ENCODE measurements at regions not wholly inside any gene's neighbourhood (a gene's known extent, or its start where the extent isn't known, plus 50 kb on each side); places are given as distances from the start of the nearest gene placed in this dataset.
"Not testable (repeated sequence)": the region's sequence is repeated elsewhere in the genome, so short reads cannot be mapped to it uniquely, and the experiment has no call there.

DNA sequence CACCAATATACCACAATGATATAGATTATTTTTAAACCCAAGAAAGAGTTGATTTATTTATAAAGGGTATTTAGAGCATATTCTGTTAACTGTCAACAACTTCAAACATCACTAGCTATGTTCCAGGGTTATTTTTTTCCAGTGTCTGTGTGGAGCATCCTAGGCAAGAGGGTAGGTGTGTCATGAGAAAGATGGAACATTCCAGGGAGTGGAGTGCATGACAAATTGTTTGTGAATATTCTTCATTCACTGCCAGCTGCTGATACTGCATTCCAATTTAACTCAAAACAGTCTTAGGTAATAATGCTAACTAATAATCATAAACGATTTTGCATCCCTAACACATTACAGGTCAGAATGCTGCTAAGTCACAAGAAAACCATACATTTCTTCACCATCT, 148.7 kb upstream of the RASGEF1B start:
- DNase-seq, result no peak

DNA sequence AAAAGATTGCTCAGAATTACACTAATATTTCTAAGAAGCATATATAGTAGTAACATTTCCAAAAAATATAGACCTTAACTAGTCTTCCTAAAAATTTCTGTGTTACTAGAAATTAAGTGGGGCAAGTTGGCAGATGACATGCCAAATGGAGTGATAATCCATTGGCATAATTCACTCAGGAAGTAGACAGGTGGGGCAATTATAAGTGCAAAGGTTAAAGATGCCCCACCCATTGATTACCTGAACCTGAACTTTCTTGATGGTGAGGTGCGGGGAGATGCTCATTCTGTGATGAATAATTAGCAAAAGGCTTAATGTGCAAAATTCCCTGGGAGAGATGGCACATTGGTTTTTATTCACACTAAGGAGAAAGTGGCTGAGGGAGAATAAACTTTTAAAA, 145.8 kb upstream of the RASGEF1B start:
- DNase-seq, result no peak

DNA sequence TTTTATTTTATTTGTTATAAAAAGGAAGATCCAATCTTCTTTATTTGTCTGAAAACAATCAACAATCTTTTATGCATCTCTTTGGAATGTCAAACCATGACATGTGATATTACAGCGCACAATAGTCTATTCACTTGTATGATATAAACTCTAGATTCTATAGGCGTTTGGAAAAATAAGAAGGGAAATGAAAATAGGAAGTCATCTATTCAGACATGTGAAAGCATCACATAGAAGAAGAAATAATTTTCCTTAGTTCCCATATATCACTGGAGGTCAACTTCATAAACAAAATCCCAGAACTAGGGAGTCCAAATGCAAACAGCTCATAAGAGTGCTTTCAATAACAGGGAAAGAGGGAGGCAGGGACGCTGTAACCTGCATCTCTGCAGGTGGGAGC, 139.5 kb upstream of the RASGEF1B start:
- DNase-seq, result no peak

DNA sequence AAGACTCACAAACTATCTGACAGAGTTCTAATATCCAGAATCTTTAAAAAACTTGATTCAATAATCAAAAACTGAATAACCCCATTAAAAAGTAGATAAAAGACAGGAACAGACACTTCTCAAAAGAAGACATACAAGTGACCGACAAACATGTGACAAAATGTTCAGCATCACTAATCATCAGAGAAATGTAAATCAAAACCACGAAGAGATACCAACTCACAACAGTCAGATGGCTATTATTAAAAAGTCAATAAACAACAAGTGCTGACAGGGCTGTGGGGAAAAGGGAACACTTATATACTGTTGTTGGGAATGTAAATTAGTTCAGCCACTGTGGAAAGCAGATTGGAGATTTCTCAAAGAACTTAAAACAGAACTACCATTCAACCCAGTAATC, 138.1 kb upstream of the RASGEF1B start:
- no peak for DNase-seq

DNA sequence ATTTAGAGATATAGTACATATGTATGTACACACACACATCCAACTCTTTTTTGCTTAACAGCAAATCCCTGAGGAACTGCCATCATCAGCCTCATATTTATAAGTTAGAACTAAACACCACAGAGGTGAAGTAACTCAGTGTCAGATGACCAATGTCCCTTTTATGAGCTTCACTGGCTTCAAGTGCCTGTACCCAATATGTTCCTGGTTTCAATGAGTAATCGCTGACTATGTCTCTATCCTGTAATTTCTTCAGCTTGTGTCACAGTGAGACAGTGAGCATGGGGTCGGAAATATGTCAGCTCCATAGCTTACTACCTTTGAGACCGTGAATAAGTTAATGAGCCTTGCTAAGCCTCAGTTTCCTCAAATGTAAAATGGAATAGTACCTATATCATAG, 136.2 kb upstream of the RASGEF1B start:
- no peak for DNase-seq

DNA sequence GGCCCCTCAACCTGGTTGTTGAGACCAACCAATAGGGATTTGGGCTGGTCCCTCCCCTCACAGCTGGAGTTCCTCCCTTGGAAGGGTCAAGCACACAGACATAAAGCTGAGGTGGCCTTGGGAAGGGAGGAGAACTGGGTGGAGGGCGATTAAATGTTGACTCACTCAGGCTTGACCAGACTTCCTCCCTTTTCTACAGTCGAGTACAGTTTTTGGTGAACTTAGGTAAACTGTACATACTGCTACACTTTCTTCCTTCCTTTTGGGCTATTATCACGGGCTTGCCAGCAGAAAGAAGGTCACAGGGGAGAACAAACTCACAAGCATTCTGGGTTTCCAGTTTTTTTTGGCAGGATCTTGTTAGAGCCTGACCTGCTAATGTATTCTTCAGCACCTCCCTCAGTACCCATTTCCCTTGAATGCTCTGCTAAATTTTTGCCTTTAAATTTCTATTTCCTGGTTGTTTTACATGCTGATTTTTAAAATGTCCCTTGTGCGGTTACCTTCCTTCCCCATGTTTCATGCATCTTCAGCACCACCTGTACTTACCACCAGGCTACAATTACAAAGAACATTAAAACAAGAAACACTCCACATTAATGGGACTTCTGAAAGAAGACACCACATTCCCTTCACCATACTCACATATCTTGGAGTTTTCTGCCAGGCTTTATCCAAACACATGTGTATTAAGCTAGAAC, 135.2 kb upstream of the RASGEF1B start:
- no peak for DNase-seq

DNA sequence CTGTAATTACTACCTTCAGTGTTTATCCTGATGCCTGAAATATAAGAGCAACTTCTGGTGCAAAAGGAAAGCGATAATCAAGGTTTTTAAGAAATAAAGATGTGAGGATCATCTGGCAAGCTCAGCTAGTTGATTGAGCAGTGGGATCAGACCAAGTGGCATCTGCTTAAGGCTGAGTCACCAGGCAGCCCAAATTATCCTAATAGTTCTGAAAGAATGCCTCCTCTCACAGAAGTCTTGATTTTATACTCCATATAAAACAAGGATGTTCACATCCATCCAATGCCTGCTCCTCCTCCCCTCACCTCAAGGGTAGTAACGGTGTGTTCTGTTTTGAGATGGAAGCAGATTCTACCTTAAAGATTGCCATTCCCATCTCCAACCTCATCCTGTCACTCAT, 134.5 kb upstream of the RASGEF1B start:
- no peak for DNase-seq

DNA sequence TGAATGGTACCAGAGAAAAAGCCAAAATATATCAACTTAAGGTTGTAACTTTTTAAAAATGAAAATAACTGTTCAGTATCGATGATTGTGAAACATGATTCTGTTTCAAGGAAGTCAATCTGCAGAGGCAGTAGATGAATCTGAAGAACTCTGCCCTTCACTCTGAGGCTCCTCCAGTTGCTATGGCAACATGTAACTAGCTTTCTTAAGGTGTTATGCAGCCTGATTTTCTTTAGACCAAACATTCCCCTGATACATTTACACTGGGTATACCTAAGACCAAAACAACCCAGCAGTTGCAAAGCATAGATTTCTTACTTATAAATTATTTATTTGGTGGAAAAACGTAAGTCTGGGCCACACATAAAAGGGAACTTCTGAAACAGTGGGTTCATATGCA, 133.6 kb upstream of the RASGEF1B start:
- DNase-seq, result no peak

DNA sequence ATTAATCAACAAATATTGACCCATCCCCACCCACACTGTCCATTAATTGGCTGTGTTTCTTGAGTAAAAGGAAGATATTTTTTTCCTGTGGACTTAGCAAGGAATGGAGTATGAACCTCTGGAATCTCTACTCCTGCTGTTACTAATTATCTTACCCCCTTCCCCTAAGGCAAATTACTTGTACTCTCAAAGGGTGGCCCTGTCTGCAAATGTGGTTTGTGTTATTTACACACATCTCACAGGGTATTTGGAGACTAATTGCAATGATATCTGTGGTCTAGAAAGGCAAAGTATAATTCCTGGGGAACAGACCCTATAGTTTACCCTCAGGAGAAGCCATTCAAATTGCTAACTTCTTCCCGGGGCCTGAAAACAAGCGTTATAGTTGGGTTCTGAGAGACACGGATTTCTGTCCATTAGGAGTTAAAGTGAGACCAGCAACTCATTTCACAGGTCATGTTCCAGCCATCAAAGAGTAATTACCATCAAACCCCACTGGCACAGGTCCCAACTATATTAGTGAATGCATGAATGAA, 133.0 kb upstream of the RASGEF1B start:
- DNase-seq, result no peak

DNA sequence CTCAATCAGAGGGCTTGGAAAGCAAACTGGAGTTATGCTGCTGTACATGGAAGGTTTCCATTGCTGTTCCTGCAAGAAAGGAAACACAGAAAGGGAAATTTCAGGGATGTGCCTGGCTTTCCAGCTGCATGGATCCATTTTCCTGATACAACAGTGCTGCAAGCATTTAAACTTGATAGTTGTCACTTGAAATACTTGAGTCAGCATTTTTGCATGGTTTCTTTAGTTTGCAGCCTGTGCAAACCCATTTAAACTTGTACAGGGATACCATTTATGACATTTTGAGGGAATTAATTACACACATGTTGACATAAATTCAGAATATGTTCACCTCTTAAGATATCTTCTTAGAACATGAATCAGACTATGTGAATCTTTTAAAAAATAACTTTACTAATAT, 131.1 kb upstream of the RASGEF1B start:
- no peak for DNase-seq

DNA sequence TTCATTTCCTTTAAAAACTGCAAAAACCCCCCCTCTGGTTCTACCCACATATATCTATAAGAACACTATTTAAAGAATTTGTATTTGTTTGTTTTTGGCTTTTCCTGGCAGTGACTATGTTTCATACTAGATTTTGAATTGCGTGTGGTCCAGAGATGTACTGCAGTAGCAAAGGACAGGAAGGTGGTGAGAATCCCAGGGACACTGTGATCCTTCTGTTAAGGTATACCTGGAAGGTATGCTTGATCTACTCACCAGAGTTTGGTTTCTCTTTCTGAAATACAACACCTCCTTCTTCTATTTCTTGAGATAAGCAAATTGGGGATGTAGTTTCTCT, 129.6 kb upstream of the RASGEF1B start:
- DNase-seq, result no peak

DNA sequence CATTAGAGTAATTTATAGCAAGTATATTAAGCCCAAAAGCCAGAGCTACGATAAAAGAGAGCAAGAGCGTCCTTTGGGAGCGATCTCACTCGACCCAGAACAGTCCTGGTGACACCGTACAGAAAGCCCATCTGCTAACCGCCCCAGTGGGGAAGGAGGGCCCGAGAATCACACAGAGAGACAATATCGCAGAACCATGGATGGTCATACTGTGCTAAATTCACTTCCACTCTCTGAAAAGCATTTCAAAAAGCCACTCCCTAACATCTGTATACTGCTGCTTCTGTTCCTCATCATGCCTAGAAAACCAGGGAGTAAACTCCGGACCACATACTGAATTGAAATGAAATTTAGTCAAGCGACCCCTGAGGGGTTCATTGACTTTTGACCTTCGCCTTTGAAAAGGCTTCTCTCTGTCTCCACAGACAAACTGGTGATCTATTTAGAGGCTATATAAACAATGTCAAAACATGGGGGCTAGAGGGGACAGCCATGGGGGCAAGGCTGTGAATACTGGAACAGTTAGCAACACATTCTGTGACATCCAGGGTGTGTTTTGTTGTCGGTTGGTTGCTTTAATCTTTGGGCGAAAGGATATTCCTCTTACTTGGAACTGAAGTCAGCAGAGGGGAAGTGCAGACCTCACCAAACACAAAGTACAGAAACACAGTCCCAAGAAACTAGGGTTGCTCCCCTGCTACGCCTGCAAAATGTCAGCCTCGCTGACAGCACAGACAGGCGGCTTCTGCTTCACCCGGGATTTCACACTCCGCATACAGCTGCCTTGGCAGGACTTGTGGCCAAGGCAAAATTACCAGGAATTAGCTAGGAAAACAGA, 129.0 kb upstream of the RASGEF1B start:
- no peak for DNase-seq

DNA sequence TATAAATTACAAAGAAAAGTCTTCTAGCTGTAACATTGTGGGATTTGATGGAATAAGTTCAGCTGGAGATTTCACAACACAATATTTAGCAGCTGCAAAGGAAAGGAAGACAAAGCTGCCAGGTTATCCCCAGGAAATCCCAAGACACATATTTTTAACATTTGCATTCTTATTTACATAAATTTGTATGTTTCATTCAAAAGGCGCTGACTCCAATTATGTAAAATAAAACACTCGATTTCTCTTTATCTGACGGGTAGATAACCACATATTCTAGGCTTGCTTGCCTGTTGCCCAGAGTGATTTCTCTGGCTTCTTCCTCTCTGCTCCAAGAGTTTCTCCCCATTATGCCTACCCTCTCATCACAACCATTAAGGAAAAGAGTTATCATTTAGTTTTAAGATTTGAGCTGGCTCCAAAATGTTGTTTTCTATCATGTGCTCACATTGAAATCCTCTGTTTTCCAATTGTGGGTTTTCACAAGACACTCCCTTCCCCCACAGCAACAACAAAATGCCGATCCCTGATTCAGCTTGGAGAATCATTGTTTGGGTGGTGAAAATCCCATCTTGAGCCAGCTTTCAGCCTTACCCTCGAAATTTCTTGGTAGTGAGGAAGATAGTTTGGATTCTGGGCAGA, 128.2 kb upstream of the RASGEF1B start:
- DNase-seq, result no peak

DNA sequence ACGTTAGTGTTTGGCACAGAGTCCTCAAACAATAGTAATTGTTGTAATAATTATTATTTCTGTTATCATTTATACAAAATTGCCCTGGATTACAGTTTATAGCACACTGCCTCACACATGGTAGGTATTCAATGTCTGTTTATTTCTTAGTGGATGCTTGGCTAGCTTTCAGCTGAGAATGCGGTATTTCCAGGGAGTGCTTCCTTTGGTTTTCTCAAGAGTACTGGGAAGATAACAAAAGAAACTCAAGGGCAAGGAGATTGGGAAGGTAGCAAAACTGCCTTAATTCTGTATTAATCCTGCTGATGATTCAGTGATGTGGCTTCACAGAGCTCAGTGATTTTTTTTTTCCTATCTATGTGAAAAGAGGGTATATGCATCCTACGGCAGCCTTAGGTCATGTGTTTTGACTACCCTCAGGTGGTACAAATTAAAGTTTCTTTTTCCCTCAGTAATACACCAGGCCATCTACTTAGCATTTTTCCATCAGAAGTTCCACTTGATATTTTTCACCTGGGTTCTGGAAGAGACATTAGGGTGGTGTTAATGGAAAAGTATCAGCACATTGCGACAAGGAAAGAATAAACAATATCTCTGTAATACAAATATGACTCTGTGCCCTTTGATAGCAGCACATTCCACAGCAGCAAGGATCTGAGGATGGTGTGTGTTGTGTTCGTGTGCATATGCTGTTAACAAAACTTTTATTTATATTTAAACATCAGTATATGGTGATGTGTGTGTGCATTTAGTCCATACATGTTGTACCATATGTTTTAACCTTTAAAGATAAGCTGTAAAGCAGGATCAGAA, 124.3 kb upstream of the RASGEF1B start:
- no peak for DNase-seq

DNA sequence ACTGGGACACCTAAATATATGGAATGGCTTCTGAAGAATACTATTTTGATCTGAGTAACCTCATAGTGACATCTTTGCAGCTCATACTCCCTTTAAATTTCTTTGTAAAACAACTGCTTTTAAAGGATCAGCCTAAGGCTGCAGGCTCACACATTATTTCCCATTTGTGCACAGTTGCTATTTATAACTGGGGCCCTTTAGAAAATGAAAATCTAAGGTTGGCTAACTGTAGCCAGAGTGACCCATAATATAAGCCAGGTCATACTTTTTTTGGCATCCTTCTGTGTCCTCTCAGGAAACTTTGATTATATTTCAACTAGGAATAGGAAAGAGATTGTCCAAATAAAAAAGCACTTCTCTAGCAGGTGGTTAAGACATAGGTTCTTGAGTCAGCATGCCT, 123.6 kb upstream of the RASGEF1B start:
- no peak for DNase-seq

DNA sequence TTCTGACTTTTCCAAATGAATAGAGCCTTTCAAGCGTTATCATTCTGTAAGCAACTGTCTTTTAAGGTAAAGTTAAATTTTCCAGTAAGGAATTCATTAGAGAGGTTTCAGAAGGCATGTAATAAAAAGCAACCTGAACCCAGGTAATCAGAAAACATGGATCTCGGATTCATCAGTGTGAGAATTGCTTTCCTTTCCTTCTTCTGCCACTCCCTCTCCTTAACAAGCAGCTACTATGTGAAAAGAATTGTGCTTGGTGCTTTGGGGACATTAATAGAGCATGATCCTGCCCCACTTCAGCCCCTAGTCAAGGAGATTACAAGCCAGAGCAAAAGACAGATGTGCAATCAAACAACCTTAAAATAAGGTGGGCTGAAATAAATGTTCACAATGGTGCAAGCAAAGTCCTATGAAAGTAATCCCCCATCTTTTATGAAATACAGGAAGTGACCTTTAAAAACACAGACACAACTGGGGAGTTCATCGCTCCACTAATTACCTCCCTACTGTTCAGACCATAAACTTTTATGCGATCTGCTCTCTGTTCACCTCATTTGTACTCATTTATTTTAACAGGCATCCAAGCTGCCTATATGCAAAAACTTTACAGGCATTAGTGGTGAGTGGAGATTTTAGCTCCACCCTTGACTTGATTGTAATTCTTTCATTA, 122.9 kb upstream of the RASGEF1B start:
- DNase-seq, result no peak

DNA sequence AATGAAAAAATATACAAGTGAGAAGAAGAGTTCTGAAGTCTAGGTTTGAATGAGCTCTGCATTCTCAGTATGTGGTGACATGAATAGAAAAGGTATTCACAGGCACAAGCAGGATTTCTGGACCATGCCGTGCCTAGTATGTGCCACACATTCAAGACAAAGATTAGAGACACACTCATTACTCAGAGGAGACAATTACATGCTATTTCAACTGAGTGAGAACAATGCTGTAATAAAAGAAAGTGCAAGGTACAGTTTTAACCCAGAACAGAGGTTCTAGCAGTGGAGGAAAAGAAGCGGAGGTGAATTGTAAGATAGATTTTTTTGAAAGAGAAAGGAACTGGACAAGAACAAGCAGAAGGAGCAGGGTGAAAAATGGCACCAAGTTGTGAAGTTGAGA, 121.0 kb upstream of the RASGEF1B start:
- no peak for DNase-seq

DNA sequence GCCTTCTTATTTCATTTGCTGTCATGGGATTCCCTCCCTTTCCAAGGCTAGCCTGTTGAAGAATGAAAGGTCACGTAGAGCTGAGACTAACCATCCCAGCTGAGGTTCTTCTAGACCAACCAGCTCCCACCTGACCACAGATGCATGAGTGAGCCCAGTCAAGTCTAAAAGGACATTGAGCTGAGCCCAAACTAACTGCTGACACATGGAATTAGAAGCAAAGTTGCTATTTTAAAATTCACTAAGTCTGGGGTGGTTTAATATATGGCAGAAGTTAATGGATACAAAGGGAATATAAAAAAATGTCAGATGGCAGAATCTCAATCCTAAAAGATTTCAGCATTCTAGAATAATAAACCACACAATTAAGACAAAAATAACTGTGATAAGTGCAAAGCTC, 118.9 kb upstream of the RASGEF1B start:
- DNase-seq, result no peak

DNA sequence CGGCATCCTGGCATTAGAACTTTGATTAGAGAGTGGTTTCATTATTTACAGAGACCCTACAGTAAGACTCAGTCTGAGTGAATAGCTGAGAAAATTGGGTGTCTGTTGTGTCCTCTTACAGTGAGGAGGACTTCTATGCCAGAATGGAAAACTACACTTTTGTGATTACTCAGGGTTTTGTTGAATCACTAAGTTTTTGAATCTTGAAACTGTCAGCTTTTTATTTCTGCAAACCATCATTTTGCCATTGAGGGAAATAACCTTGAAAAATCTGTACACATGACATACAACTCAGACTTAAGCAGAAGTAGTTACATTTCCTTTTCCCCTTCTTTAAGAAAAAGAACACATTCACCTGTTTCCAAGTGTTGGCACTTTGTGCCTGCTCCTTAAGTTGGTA, 117.6 kb upstream of the RASGEF1B start:
- DNase-seq, result no peak

DNA sequence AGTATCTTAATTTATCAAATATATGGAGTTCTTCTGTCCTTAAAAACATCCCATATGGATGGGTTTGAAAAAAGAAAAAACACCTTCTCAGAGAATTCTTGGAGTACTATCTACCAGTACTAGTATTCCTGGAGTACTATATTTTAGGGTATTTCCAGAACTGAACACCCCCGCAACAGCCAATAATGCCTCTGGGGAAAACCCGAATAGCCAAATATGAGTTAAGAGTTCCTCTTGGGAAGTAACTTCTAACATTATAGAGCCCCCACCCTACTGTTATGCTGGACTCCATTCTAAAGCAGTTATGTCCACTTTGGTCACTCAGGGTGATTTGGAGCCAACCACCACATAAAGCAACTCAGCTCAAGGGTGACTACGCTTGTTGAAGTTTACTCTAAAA, 115.0 kb upstream of the RASGEF1B start:
- no peak for DNase-seq

DNA sequence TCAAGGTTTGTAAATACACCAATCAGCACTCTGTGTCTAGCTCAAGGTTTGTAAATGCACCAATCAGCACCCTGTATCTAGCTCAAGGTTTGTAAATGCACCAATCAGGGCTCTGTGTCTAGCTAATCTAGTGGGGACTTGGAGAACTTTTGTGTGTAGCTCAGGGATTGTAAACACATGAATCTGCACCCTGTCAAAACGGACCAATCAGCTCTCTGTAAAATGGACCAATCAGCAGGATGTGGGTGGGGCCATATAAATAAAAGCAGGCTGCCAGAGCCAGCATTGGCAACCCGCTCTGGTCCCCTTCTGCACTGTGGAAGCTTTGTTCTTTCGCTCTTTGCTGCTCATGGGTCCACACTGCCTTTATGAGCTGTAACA, 109.3 kb upstream of the RASGEF1B start:
- DNase-seq, result not testable (repeated sequence)

DNA sequence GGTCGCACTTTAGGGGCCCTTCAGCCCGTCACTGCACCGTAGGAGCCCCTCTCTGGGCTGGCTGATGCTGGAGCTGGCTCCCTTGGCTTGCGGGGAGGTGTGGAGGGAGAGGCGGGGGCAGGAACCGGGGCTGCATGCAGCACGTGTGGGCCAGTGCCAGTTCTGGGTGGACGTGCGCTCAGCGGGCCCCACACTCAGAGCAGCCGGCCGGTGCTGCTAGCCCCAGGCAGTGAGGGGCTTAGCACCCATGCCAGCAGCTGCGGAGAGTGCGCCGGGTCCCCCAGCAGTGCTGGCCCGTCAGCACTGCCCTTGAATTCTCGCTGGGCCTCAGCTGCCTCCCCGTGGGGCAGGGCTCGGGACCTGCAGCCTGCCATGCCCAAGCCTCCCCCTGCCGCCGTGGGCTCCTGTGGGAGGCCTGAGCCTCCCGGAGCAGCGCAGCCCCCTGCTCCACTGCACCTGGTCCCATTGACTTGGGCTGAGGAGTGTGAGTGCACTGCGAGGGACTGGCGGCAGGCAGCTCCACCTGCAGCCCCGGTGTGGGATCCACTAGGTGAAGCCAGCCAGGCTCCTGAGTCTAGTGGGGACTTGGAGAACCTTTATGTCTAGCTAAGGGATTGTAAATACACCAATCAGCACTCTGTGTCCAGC, 108.8 kb upstream of the RASGEF1B start:
- no peak for DNase-seq

All from effector CD8-positive, alpha-beta T cell (primary cell).